Adrenal gland (tissue), 9 donors: ENCODE measurements at regions not wholly inside any gene's neighbourhood (a gene's known extent, or its start where the extent isn't known, plus 50 kb on each side); places are given as distances from the start of the nearest gene placed in this dataset.
A peak's percentile ranks its signal among the peaks of the same experiment; 100 is the strongest.

ENCODE experiments used
- DNase-seq, 7 donors: peaks; one replicate each; pipeline ENCODE4 v3.0.0-alpha.2; 2019 to 2020
- H3K27ac ChIP-seq, 5 donors: fragments of 200-600 bp; sonication (generic) in 4 of 5; 1 replicate in 3 of 5; 2 replicates in 2 of 5; pipeline versions ENCODE4 v1.5.1 to v1.8.0; 2016 to 2020; ENCODE audit warnings: mild to moderate bottlenecking in 1 of 5
- H3K27me3 ChIP-seq: fragments of 200-600 bp; 2 replicates; pipeline ENCODE4 v1.8.0; 2021
- H3K36me3 ChIP-seq, 2 donors: fragments of 200-600 bp; replicated peaks in 1 of 2; 1 replicate in 1 of 2; 2 replicates in 1 of 2; pipeline versions ENCODE4 v1.5.1 to v1.8.0; 2018 to 2022
- H3K4me1 ChIP-seq, 2 donors: fragments of 200-600 bp; replicated peaks in 1 of 2; 1 replicate in 1 of 2; 2 replicates in 1 of 2; pipeline versions ENCODE4 v1.5.1 to v1.8.0; 2018 to 2021
- H3K4me3 ChIP-seq, 4 donors: fragments of 200-600 bp; sonication (generic) in 3 of 4; one replicate each; pipeline ENCODE4 v1.5.1; 2016 to 2018
- H3K9me3 ChIP-seq, 3 donors: fragments of 200-600 bp; sonication (generic) in 1 of 3; replicated peaks in 1 of 3; 1 replicate in 2 of 3; 2 replicates in 1 of 3; pipeline versions ENCODE4 v1.5.1 to v1.8.0; 2016 to 2021
- CTCF ChIP-seq, 6 experiments: fragments of 450-650 bp in 4 of 6; fragments of 200-600 bp in 2 of 6; sonication (generic) in 1 of 6; IDR thresholded peaks; 1 replicate in 5 of 6; 2 replicates in 1 of 6; pipeline versions ENCODE4 v1.5.1 to v1.8.0; 2016 to 2021; ENCODE audit warnings: antibody characterized with exemption in 6 of 6, mild to moderate bottlenecking in 2 of 6, moderate library complexity in 1 of 6
- POLR2A ChIP-seq, 2 donors: fragments of 450-650 bp; IDR thresholded peaks; one replicate each; pipeline ENCODE4 v1.6.1; 2017; ENCODE audit warnings: antibody characterized with exemption in 2 of 2, mild to moderate bottlenecking in 2 of 2, moderate library complexity in 1 of 2
- WGBS, 4 donors: extraction: QIAGEN DNeasy Blood & Tissue Kit in 2 of 4; methylation state at CpG; one replicate each; pipeline versions ENCODE4 v1.1.5 to v1.1.7; 2013 to 2017; 5-methylcytosine and 5-hydroxymethylcytosine counted together
- intact Hi-C, 2 donors: fragments of 100-400 bp; cut with DNase I; formaldehyde crosslinking; loops; one replicate each; pipeline versions ENCODE4 v1.14.1 to v1.15.0; 2022 to 2023
- donor health status: healthy with polysubstance abuse.
- donor health status: Bipolar disorder and iron deficiency.
- donor health status: DM: yes; HTN: yes; CAD: no.
- donor health status: DM: no; HTN: no; CAD: no.
- donor health status: DM: no; HTN: no; CAD: no.

- H3K27ac ChIP-seq = no peak overlapping the region
- no peaks in the 10 kb centered on the region for H3K4me1 ChIP-seq
- H3K4me3 ChIP-seq = no peak overlapping the region
- no peak for TF ChIP-seq POLR2A (IDR thresholded peaks at IDR 0.05)
- 92 to 97% (median 95%) methylated on average over 1 of the region's 1 CpG for WGBS, 4 donors
- DNase-seq = no peak
- intact Hi-C loops = no loop called here
- H3K27me3 ChIP-seq = no peaks in the 10 kb centered on the region
- no peaks in the 10 kb centered on the region for H3K9me3 ChIP-seq
- no peaks in the 10 kb centered on the region for H3K36me3 ChIP-seq
Observed at GRCh38 chr5:58248221-58248620, 211.7 kb downstream of the PLK2 start.

GRCh38 chr5:58246461-58246944 is 213.4 kb downstream of the PLK2 start:
- H3K36me3 ChIP-seq = no peaks in the 10 kb centered on the region
- H3K27me3 ChIP-seq = no peaks in the 10 kb centered on the region
- intact Hi-C loops = no loop called here
- no peak for DNase-seq
- no peak overlapping the region for H3K27ac ChIP-seq
- WGBS, 4 donors = 45 to 71% (median 64%) methylated on average over 3 of the region's 3 CpGs
- no peak overlapping the region for H3K4me3 ChIP-seq
- no peaks in the 10 kb centered on the region for H3K4me1 ChIP-seq
- TF ChIP-seq CTCF (IDR thresholded peaks at IDR 0.05) (no peak), POLR2A (IDR thresholded peaks at IDR 0.05) (no peak)
- no peaks in the 10 kb centered on the region for H3K9me3 ChIP-seq

GRCh38 chr5:58245476-58245840 is 214.4 kb downstream of the PLK2 start:
- 60 to 62% (median 60%) methylated on average over 3 of the region's 3 CpGs for WGBS, 4 donors
- Histone ChIP-seq H3K27me3 (no peaks in the 10 kb centered on the region), H3K27ac (no peak overlapping the region)

GRCh38 chr5:58244819-58245475 is 214.9 kb downstream of the PLK2 start:
- WGBS, 4 donors = 56 to 67% (median 62%) methylated on average over 8 of the region's 8 CpGs
- H3K4me1 ChIP-seq = no peaks in the 10 kb centered on the region
- H3K9me3 ChIP-seq = no peaks in the 10 kb centered on the region
- intact Hi-C loops = no loop called here
- peak in 1 of 7 donors; percentile 16 for DNase-seq
- TF ChIP-seq POLR2A (IDR thresholded peaks at IDR 0.05) (no peak), CTCF (IDR thresholded peaks at IDR 0.05) (no peak)
- no peaks in the 10 kb centered on the region for H3K27me3 ChIP-seq
- H3K4me3 ChIP-seq = no peak overlapping the region
- H3K36me3 ChIP-seq = no peaks in the 10 kb centered on the region
- peak overlapping the region in 1 of 5 donors; percentile 64 for H3K27ac ChIP-seq

More at GRCh38 chr5:58245476-58245840, 214.4 kb downstream of the PLK2 start:
- DNase-seq = no peak
- Histone ChIP-seq H3K36me3 (no peaks in the 10 kb centered on the region), H3K9me3 (no peaks in the 10 kb centered on the region), H3K4me1 (no peaks in the 10 kb centered on the region), H3K4me3 (no peak overlapping the region)
- intact Hi-C loops = no loop called here
- no peak for TF ChIP-seq CTCF (IDR thresholded peaks at IDR 0.05)
- no peak for TF ChIP-seq POLR2A (IDR thresholded peaks at IDR 0.05)

GRCh38 chr5:58241389-58241788 is 218.5 kb downstream of the PLK2 start:
- no peaks in the 10 kb centered on the region for H3K36me3 ChIP-seq
- no peak overlapping the region for H3K4me3 ChIP-seq
- 52 to 81% (median 68%) methylated on average over 3 of the region's 3 CpGs for WGBS, 4 donors
- no peaks in the 10 kb centered on the region for H3K27me3 ChIP-seq
- intact Hi-C loops = no loop called here
- H3K4me1 ChIP-seq = no peaks in the 10 kb centered on the region
- no peak overlapping the region for H3K27ac ChIP-seq
- H3K9me3 ChIP-seq = no peaks in the 10 kb centered on the region
- DNase-seq = peak in 4 of 7 donors; percentile 21 to 66 (median 30)
- TF ChIP-seq POLR2A (IDR thresholded peaks at IDR 0.05) (no peak), CTCF (IDR thresholded peaks at IDR 0.05) (no peak)
